Effector memory CD4-positive, alpha-beta T cell (primary cell): ENCODE measurements at regions not wholly inside any gene's neighbourhood (a gene's known extent, or its start where the extent isn't known, plus 50 kb on each side); places are given as distances from the start of the nearest gene placed in this dataset.

Source experiments
- DNase-seq, 3 donors: peaks; one replicate each; pipeline ENCODE4 v3.0.0-alpha.2; 2020
- H3K27ac ChIP-seq: 2 replicates; pipeline ENCODE4 v1.7.0; 2013; ENCODE audit warnings: mild to moderate bottlenecking, low read length, moderate library complexity; ENCODE audit not compliant: insufficient read depth, poor library complexity, severe bottlenecking
- H3K27me3 ChIP-seq: replicated peaks from 2 replicates; pipeline ENCODE4 v1.7.0; 2013; ENCODE audit warnings: mild to moderate bottlenecking, low read length; ENCODE audit not compliant: insufficient read depth, control insufficient read depth, poor library complexity, severe bottlenecking
- H3K36me3 ChIP-seq: 2 replicates; pipeline ENCODE4 v1.7.0; 2013; ENCODE audit warnings: mild to moderate bottlenecking, low read length, moderate library complexity; ENCODE audit not compliant: control insufficient read depth, insufficient read depth
- H3K4me1 ChIP-seq: 2 replicates; pipeline ENCODE4 v1.7.0; 2013; ENCODE audit warnings: low read length, mild to moderate bottlenecking; ENCODE audit not compliant: control insufficient read depth, insufficient read depth, poor library complexity, severe bottlenecking
- H3K4me3 ChIP-seq: 2 replicates; pipeline ENCODE4 v1.7.0; 2013; ENCODE audit warnings: low read length, low read depth, mild to moderate bottlenecking; ENCODE audit not compliant: insufficient read depth, poor library complexity, severe bottlenecking
- H3K9me3 ChIP-seq: 2 replicates; pipeline ENCODE4 v1.7.0; 2013; ENCODE audit warnings: mild to moderate bottlenecking, low read length, moderate library complexity; ENCODE audit not compliant: control insufficient read depth

GRCh38 chr4:89562746-89563145 is 255.1 kb upstream of the GPRIN3 start:
- Histone ChIP-seq H3K4me1 (no peaks in the 10 kb centered on the region), H3K27me3 (no peaks in the 10 kb centered on the region), H3K27ac (no peak overlapping the region), H3K9me3 (no peaks in the 10 kb centered on the region), H3K4me3 (no peak overlapping the region), H3K36me3 (no peaks in the 10 kb centered on the region)
- DNase-seq: no peak

GRCh38 chr4:89561048-89561447 is 253.4 kb upstream of the GPRIN3 start:
- Histone ChIP-seq H3K36me3 (no peaks in the 10 kb centered on the region), H3K4me3 (no peak overlapping the region), H3K27ac (no peak overlapping the region), H3K27me3 (no peaks in the 10 kb centered on the region), H3K9me3 (no peaks in the 10 kb centered on the region), H3K4me1 (no peaks in the 10 kb centered on the region)
- no peak for DNase-seq

- Histone ChIP-seq H3K9me3 (no peaks in the 10 kb centered on the region), H3K27ac (no peak overlapping the region), H3K4me3 (no peak overlapping the region), H3K4me1 (no peaks in the 10 kb centered on the region), H3K36me3 (no peaks in the 10 kb centered on the region), H3K27me3 (no peaks in the 10 kb centered on the region)
- no peak for DNase-seq
These were observed 250.5 kb upstream of the GPRIN3 start for GRCh38 chr4:89558147-89558546.

- no peak for DNase-seq
- H3K4me1 ChIP-seq: no peaks in the 10 kb centered on the region
- no peaks in the 10 kb centered on the region for H3K36me3 ChIP-seq
These were observed 249.2 kb upstream of the GPRIN3 start for GRCh38 chr4:89556601-89557305.

GRCh38 chr4:89551191-89551590 is 243.6 kb upstream of the GPRIN3 start:
- no peak overlapping the region for H3K27ac ChIP-seq
- H3K4me3 ChIP-seq: no peak overlapping the region
- H3K36me3 ChIP-seq: no peaks in the 10 kb centered on the region
- DNase-seq: no peak
- H3K4me1 ChIP-seq: no peaks in the 10 kb centered on the region
- no peaks in the 10 kb centered on the region for H3K27me3 ChIP-seq
- no peaks in the 10 kb centered on the region for H3K9me3 ChIP-seq

More at GRCh38 chr4:89556601-89557305, 249.2 kb upstream of the GPRIN3 start:
- no peaks in the 10 kb centered on the region for H3K27me3 ChIP-seq
- no peak overlapping the region for H3K27ac ChIP-seq
- no peak overlapping the region for H3K4me3 ChIP-seq
- H3K9me3 ChIP-seq: no peaks in the 10 kb centered on the region

- no peak for DNase-seq
- H3K27ac ChIP-seq: no peak overlapping the region
- H3K27me3 ChIP-seq: no peaks in the 10 kb centered on the region
- no peak overlapping the region for H3K4me3 ChIP-seq
- H3K36me3 ChIP-seq: no peaks in the 10 kb centered on the region
- H3K4me1 ChIP-seq: no peaks in the 10 kb centered on the region
- H3K9me3 ChIP-seq: no peaks in the 10 kb centered on the region
These were observed 242.3 kb upstream of the GPRIN3 start for GRCh38 chr4:89549907-89550306.

- Histone ChIP-seq H3K27me3 (no peaks in the 10 kb centered on the region), H3K36me3 (no peaks in the 10 kb centered on the region), H3K27ac (no peak overlapping the region), H3K9me3 (no peaks in the 10 kb centered on the region), H3K4me3 (no peak overlapping the region), H3K4me1 (no peaks in the 10 kb centered on the region)
- no peak for DNase-seq
These were observed 237.7 kb upstream of the GPRIN3 start for GRCh38 chr4:89545315-89545714.

GRCh38 chr4:89541998-89542397 is 234.4 kb upstream of the GPRIN3 start:
- no peaks in the 10 kb centered on the region for H3K27me3 ChIP-seq
- DNase-seq: no peak
- H3K4me3 ChIP-seq: no peak overlapping the region
- H3K9me3 ChIP-seq: no peaks in the 10 kb centered on the region
- no peak overlapping the region for H3K27ac ChIP-seq
- no peaks in the 10 kb centered on the region for H3K4me1 ChIP-seq
- no peaks in the 10 kb centered on the region for H3K36me3 ChIP-seq

GRCh38 chr4:89539797-89540711 is 232.5 kb upstream of the GPRIN3 start:
- H3K4me3 ChIP-seq: no peak overlapping the region
- DNase-seq: no peak
- no peaks in the 10 kb centered on the region for H3K9me3 ChIP-seq
- H3K36me3 ChIP-seq: no peaks in the 10 kb centered on the region
- no peaks in the 10 kb centered on the region for H3K27me3 ChIP-seq
- H3K27ac ChIP-seq: no peak overlapping the region
- H3K4me1 ChIP-seq: no peaks in the 10 kb centered on the region

GRCh38 chr4:89539374-89539773 is 231.8 kb upstream of the GPRIN3 start:
- DNase-seq: no peak
- Histone ChIP-seq H3K9me3 (no peaks in the 10 kb centered on the region), H3K27me3 (no peaks in the 10 kb centered on the region), H3K36me3 (no peaks in the 10 kb centered on the region), H3K4me1 (no peaks in the 10 kb centered on the region), H3K27ac (no peak overlapping the region), H3K4me3 (no peak overlapping the region)
